Sigmoid colon (tissue), 6 donors: ENCODE measurements at regions not wholly inside any gene's neighbourhood (a gene's known extent, or its start where the extent isn't known, plus 50 kb on each side); places are given as distances from the start of the nearest gene placed in this dataset.
"Not testable (repeated sequence)": the region's sequence is repeated elsewhere in the genome, so short reads cannot be mapped to it uniquely, and the experiment has no call there.

Experiments used
- DNase-seq: peaks from one replicate; pipeline ENCODE4 v3.0.0-alpha.2; 2019
- H3K27ac ChIP-seq, 4 donors: fragments of 200-600 bp; sonication (generic); one replicate each; pipeline ENCODE4 v1.5.1; 2016 to 2019; ENCODE audit warnings: mild to moderate bottlenecking in 1 of 4
- H3K27me3 ChIP-seq, 3 donors: fragments of 200-600 bp; sonication (generic); one replicate each; pipeline ENCODE4 v1.5.1; 2019; ENCODE audit warnings: mild to moderate bottlenecking in 1 of 3
- H3K36me3 ChIP-seq, 4 donors: fragments of 200-600 bp; sonication (generic); one replicate each; pipeline ENCODE4 v1.5.1; 2016 to 2019
- H3K4me1 ChIP-seq, 4 donors: fragments of 200-600 bp; sonication (generic); one replicate each; pipeline ENCODE4 v1.5.1; 2017 to 2019
- H3K4me3 ChIP-seq, 4 donors: fragments of 200-600 bp; sonication (generic); one replicate each; pipeline ENCODE4 v1.5.1; 2017 to 2019; ENCODE audit warnings: mild to moderate bottlenecking in 2 of 4, moderate library complexity in 1 of 4
- H3K9me3 ChIP-seq, 4 donors: fragments of 200-600 bp in 3 of 4; sonication (generic) in 3 of 4; one replicate each; pipeline versions ENCODE4 v1.5.1 to v1.6.1; 2013 to 2019
- CTCF ChIP-seq, 4 experiments: fragments of 450-650 bp in 3 of 4; fragments of 200-600 bp in 1 of 4; IDR thresholded peaks; one replicate each; pipeline ENCODE4 v1.5.1; 2016 to 2019; ENCODE audit warnings: antibody characterized with exemption in 4 of 4, mild to moderate bottlenecking in 3 of 4, moderate library complexity in 2 of 4
- EP300 ChIP-seq, 4 donors: sonication (generic); formaldehyde crosslinking; IDR thresholded peaks; one replicate each; pipeline ENCODE4 v1.6.1; 2017; ENCODE audit warnings: antibody characterized with exemption in 4 of 4
- POLR2A ChIP-seq, 2 donors: fragments of 450-650 bp; IDR thresholded peaks; one replicate each; pipeline ENCODE4 v1.6.1; 2016; ENCODE audit warnings: antibody characterized with exemption in 2 of 2, mild to moderate bottlenecking in 2 of 2, moderate library complexity in 2 of 2
- POLR2AphosphoS5 ChIP-seq, 4 donors: sonication (generic); formaldehyde crosslinking; IDR thresholded peaks; one replicate each; pipeline ENCODE4 v1.6.1; 2017; ENCODE audit warnings: antibody characterized with exemption in 4 of 4
- WGBS, 2 donors: extraction: QIAGEN DNeasy Blood & Tissue Kit; methylation state at CpG; one replicate each; pipeline ENCODE4 v1.1.7; 2013; 5-methylcytosine and 5-hydroxymethylcytosine counted together
- intact Hi-C: fragments of 100-400 bp; cut with DNase I; formaldehyde crosslinking; loops from one replicate; pipeline ENCODE4 v1.15.1; 2023
- donor health status: healthy with polysubstance abuse.
- donor health status: healthy.

- Histone ChIP-seq H3K4me3 (no peak overlapping the region), H3K36me3 (no peaks in the 10 kb centered on the region), H3K4me1 (peaks cover 0 to 13% (median 9%) of the 10 kb centered on the region in 4 donors), H3K27me3 (no peaks in the 10 kb centered on the region), H3K27ac (peak overlapping the region in 2 of 4 donors; percentile 11 to 56), H3K9me3 (no peaks in the 10 kb centered on the region)
- DNase-seq: no peak
- WGBS, 2 donors: 40 to 80% methylated on average over 7 of the region's 7 CpGs
- intact Hi-C loops: loop anchor here (1.0 kb wide), 1 partner anchor 314 kb away; the partner anchor contains the start of gene BAMBI
- TF ChIP-seq CTCF (IDR thresholded peaks at IDR 0.05) (peak; percentile 22 to 76 (median 68)), POLR2A (IDR thresholded peaks at IDR 0.05) (no peak)
These were observed 297.3 kb upstream of the LYZL1 start for GRCh38 chr10:28991333-28992270.

- Histone ChIP-seq H3K27ac (no peak overlapping the region), H3K9me3 (no peaks in the 10 kb centered on the region), H3K27me3 (no peaks in the 10 kb centered on the region), H3K4me3 (no peak overlapping the region), H3K4me1 (peaks cover 0 to 13% (median 9%) of the 10 kb centered on the region in 4 donors), H3K36me3 (no peaks in the 10 kb centered on the region)
- no peak for TF ChIP-seq POLR2AphosphoS5 (IDR thresholded peaks at IDR 0.05)
- TF ChIP-seq CTCF (IDR thresholded peaks at IDR 0.05): no peak
- no peak for TF ChIP-seq EP300 (IDR thresholded peaks at IDR 0.05)
- TF ChIP-seq POLR2A (IDR thresholded peaks at IDR 0.05): no peak
- intact Hi-C loops: no loop called here
- WGBS, 2 donors: 70 to 90% methylated on average over 8 of the region's 8 CpGs
- no peak for DNase-seq
These were observed 295.8 kb upstream of the LYZL1 start for GRCh38 chr10:28993056-28993455.

- TF ChIP-seq CTCF (IDR thresholded peaks at IDR 0.05) (no peak), EP300 (IDR thresholded peaks at IDR 0.05) (no peak), POLR2AphosphoS5 (IDR thresholded peaks at IDR 0.05) (no peak), POLR2A (IDR thresholded peaks at IDR 0.05) (no peak)
- Histone ChIP-seq H3K4me3 (no peak overlapping the region), H3K36me3 (no peaks in the 10 kb centered on the region), H3K27ac (no peak overlapping the region), H3K9me3 (no peaks in the 10 kb centered on the region), H3K27me3 (no peaks in the 10 kb centered on the region), H3K4me1 (peaks cover 0 to 13% (median 9%) of the 10 kb centered on the region in 4 donors)
- WGBS, 2 donors: 74% methylated on average over 1 of the region's 1 CpG
- intact Hi-C loops: no loop called here
- DNase-seq: no peak
These were observed 295.0 kb upstream of the LYZL1 start for GRCh38 chr10:28993861-28994260.

GRCh38 chr10:28994802-28995201 is 294.1 kb upstream of the LYZL1 start:
- intact Hi-C loops, DNase-seq, H3K36me3 ChIP-seq, H3K9me3 ChIP-seq, H3K27ac ChIP-seq, H3K27me3 ChIP-seq, H3K4me3 ChIP-seq: not testable (repeated sequence)
- 91 to 95% methylated on average over 5 of the region's 5 CpGs for WGBS, 2 donors
- H3K4me1 ChIP-seq: peaks cover 0 to 13% (median 10%) of the 10 kb centered on the region in 4 donors

GRCh38 chr10:28995497-28995896 is 293.4 kb upstream of the LYZL1 start:
- no peak overlapping the region for H3K4me3 ChIP-seq
- intact Hi-C loops: no loop called here
- peaks cover 0 to 15% (median 13%) of the 10 kb centered on the region in 4 donors for H3K4me1 ChIP-seq
- H3K9me3 ChIP-seq: no peaks in the 10 kb centered on the region
- WGBS, 2 donors: 94 to 97% methylated on average over 4 of the region's 4 CpGs
- H3K36me3 ChIP-seq: no peaks in the 10 kb centered on the region
- DNase-seq: no peak
- no peaks in the 10 kb centered on the region for H3K27me3 ChIP-seq
- H3K27ac ChIP-seq: no peak overlapping the region
- TF ChIP-seq POLR2A (IDR thresholded peaks at IDR 0.05) (no peak), EP300 (IDR thresholded peaks at IDR 0.05) (no peak), POLR2AphosphoS5 (IDR thresholded peaks at IDR 0.05) (no peak), CTCF (IDR thresholded peaks at IDR 0.05) (no peak)
